ENCODE measurements at regions not wholly inside any gene's neighbourhood (a gene's known extent, or its start where the extent isn't known, plus 50 kb on each side); places are given as distances from the start of the nearest gene placed in this dataset.

- no CpG with 5 or more reads among the region's 5 CpGs for WGBS (ENCODE audit: insufficient coverage, low lambda C conversion rate)
- DNase-seq, result no peak
Measured at GRCh38 chr15:69858456-69858855, 239.3 kb downstream of the TLE3 start.

GRCh38 chr15:69859866-69860265 lies 237.9 kb downstream of the TLE3 start:
- H3K4me3 ChIP-seq (ENCODE audit: low read length), result no peak overlapping the region
- no peak overlapping the region for H3K27ac ChIP-seq (ENCODE audit: low read length)
- no CpG with 5 or more reads among the region's 5 CpGs for WGBS (ENCODE audit: insufficient coverage, low lambda C conversion rate)
- H3K36me3 ChIP-seq (ENCODE audit: control insufficient read depth, insufficient read depth, low read length), result no peaks in the 10 kb centered on the region
- no peaks in the 10 kb centered on the region for H3K9me3 ChIP-seq (ENCODE audit: control insufficient read depth, low read depth, low read length)
- DNase-seq, result no peak
- peaks cover 3% of the 10 kb centered on the region for H3K27me3 ChIP-seq (ENCODE audit: control insufficient read depth, insufficient read depth, low read length)
- no peaks in the 10 kb centered on the region for H3K4me1 ChIP-seq (ENCODE audit: control insufficient read depth, insufficient read depth, low read length)

More at GRCh38 chr15:69858456-69858855, 239.3 kb downstream of the TLE3 start:
- Histone ChIP-seq H3K27me3 (ENCODE audit: control insufficient read depth, insufficient read depth, low read length) (peaks cover 3% of the 10 kb centered on the region), H3K36me3 (ENCODE audit: control insufficient read depth, insufficient read depth, low read length) (no peaks in the 10 kb centered on the region), H3K9me3 (ENCODE audit: control insufficient read depth, low read depth, low read length) (no peaks in the 10 kb centered on the region), H3K4me3 (ENCODE audit: low read length) (no peak overlapping the region), H3K27ac (ENCODE audit: low read length) (no peak overlapping the region), H3K4me1 (ENCODE audit: control insufficient read depth, insufficient read depth, low read length) (no peaks in the 10 kb centered on the region)

GRCh38 chr15:69860321-69860720 lies 237.4 kb downstream of the TLE3 start:
- peaks cover 3% of the 10 kb centered on the region for H3K27me3 ChIP-seq (ENCODE audit: control insufficient read depth, insufficient read depth, low read length)
- H3K27ac ChIP-seq (ENCODE audit: low read length), result no peak overlapping the region
- no peaks in the 10 kb centered on the region for H3K9me3 ChIP-seq (ENCODE audit: control insufficient read depth, low read depth, low read length)
- no peak for DNase-seq
- H3K36me3 ChIP-seq (ENCODE audit: control insufficient read depth, insufficient read depth, low read length), result no peaks in the 10 kb centered on the region
- 100% methylated on average over 2 of the region's 7 CpGs for WGBS (ENCODE audit: insufficient coverage, low lambda C conversion rate)
- no peak overlapping the region for H3K4me3 ChIP-seq (ENCODE audit: low read length)
- no peaks in the 10 kb centered on the region for H3K4me1 ChIP-seq (ENCODE audit: control insufficient read depth, insufficient read depth, low read length)

- no peaks in the 10 kb centered on the region for H3K4me1 ChIP-seq (ENCODE audit: control insufficient read depth, insufficient read depth, low read length)
- no peak overlapping the region for H3K27ac ChIP-seq (ENCODE audit: low read length)
- peaks cover 3% of the 10 kb centered on the region for H3K27me3 ChIP-seq (ENCODE audit: control insufficient read depth, insufficient read depth, low read length)
- no peak for DNase-seq
- H3K36me3 ChIP-seq (ENCODE audit: control insufficient read depth, insufficient read depth, low read length), result no peaks in the 10 kb centered on the region
- H3K9me3 ChIP-seq (ENCODE audit: control insufficient read depth, low read depth, low read length), result no peaks in the 10 kb centered on the region
- no peak overlapping the region for H3K4me3 ChIP-seq (ENCODE audit: low read length)
- WGBS (ENCODE audit: insufficient coverage, low lambda C conversion rate), result no CpG with 5 or more reads among the region's 9 CpGs
Measured at GRCh38 chr15:69860921-69861320, 236.8 kb downstream of the TLE3 start.

GRCh38 chr15:69861331-69862171 lies 236.2 kb downstream of the TLE3 start:
- Histone ChIP-seq H3K4me3 (ENCODE audit: low read length) (no peak overlapping the region), H3K4me1 (ENCODE audit: control insufficient read depth, insufficient read depth, low read length) (no peaks in the 10 kb centered on the region), H3K9me3 (ENCODE audit: control insufficient read depth, low read depth, low read length) (no peaks in the 10 kb centered on the region), H3K27me3 (ENCODE audit: control insufficient read depth, insufficient read depth, low read length) (peaks cover 3% of the 10 kb centered on the region), H3K36me3 (ENCODE audit: control insufficient read depth, insufficient read depth, low read length) (no peaks in the 10 kb centered on the region), H3K27ac (ENCODE audit: low read length) (no peak overlapping the region)
- DNase-seq, result no peak
- WGBS (ENCODE audit: insufficient coverage, low lambda C conversion rate), result no CpG with 5 or more reads among the region's 8 CpGs

- H3K9me3 ChIP-seq (ENCODE audit: control insufficient read depth, low read depth, low read length), result no peaks in the 10 kb centered on the region
- no peaks in the 10 kb centered on the region for H3K4me1 ChIP-seq (ENCODE audit: control insufficient read depth, insufficient read depth, low read length)
- H3K27ac ChIP-seq (ENCODE audit: low read length), result no peak overlapping the region
- DNase-seq, result no peak
- H3K4me3 ChIP-seq (ENCODE audit: low read length), result no peak overlapping the region
- H3K36me3 ChIP-seq (ENCODE audit: control insufficient read depth, insufficient read depth, low read length), result no peaks in the 10 kb centered on the region
- peaks cover 3% of the 10 kb centered on the region for H3K27me3 ChIP-seq (ENCODE audit: control insufficient read depth, insufficient read depth, low read length)
- WGBS (ENCODE audit: insufficient coverage, low lambda C conversion rate), result no CpG with 5 or more reads among the region's 4 CpGs
Measured at GRCh38 chr15:69862540-69862939, 235.2 kb downstream of the TLE3 start.

GRCh38 chr15:69863446-69863845 lies 234.3 kb downstream of the TLE3 start:
- Histone ChIP-seq H3K27ac (ENCODE audit: low read length) (no peak overlapping the region), H3K36me3 (ENCODE audit: control insufficient read depth, insufficient read depth, low read length) (no peaks in the 10 kb centered on the region), H3K4me1 (ENCODE audit: control insufficient read depth, insufficient read depth, low read length) (no peaks in the 10 kb centered on the region), H3K4me3 (ENCODE audit: low read length) (no peak overlapping the region), H3K9me3 (ENCODE audit: control insufficient read depth, low read depth, low read length) (no peaks in the 10 kb centered on the region), H3K27me3 (ENCODE audit: control insufficient read depth, insufficient read depth, low read length) (peaks cover 3% of the 10 kb centered on the region)
- DNase-seq, result no peak
- no CpG with 5 or more reads among the region's 2 CpGs for WGBS (ENCODE audit: insufficient coverage, low lambda C conversion rate)

GRCh38 chr15:69865369-69865768 lies 232.3 kb downstream of the TLE3 start:
- Histone ChIP-seq H3K27me3 (ENCODE audit: control insufficient read depth, insufficient read depth, low read length) (peaks cover 3% of the 10 kb centered on the region), H3K36me3 (ENCODE audit: control insufficient read depth, insufficient read depth, low read length) (no peaks in the 10 kb centered on the region), H3K9me3 (ENCODE audit: control insufficient read depth, low read depth, low read length) (no peaks in the 10 kb centered on the region), H3K4me3 (ENCODE audit: low read length) (no peak overlapping the region), H3K4me1 (ENCODE audit: control insufficient read depth, insufficient read depth, low read length) (no peaks in the 10 kb centered on the region), H3K27ac (ENCODE audit: low read length) (no peak overlapping the region)
- no peak for DNase-seq
- no CpG with 5 or more reads among the region's 3 CpGs for WGBS (ENCODE audit: insufficient coverage, low lambda C conversion rate)

GRCh38 chr15:69868756-69869155 lies 229.0 kb downstream of the TLE3 start:
- 86% methylated on average over 3 of the region's 3 CpGs for WGBS (ENCODE audit: insufficient coverage, low lambda C conversion rate)

GRCh38 chr15:69869291-69869690 lies 228.4 kb downstream of the TLE3 start:
- no peaks in the 10 kb centered on the region for H3K9me3 ChIP-seq (ENCODE audit: control insufficient read depth, low read depth, low read length)
- H3K4me3 ChIP-seq (ENCODE audit: low read length), result no peak overlapping the region
- DNase-seq, result peak; percentile 7 to 46
- H3K27me3 ChIP-seq (ENCODE audit: control insufficient read depth, insufficient read depth, low read length), result no peaks in the 10 kb centered on the region
- H3K36me3 ChIP-seq (ENCODE audit: control insufficient read depth, insufficient read depth, low read length), result no peaks in the 10 kb centered on the region
- WGBS (ENCODE audit: insufficient coverage, low lambda C conversion rate), result no CpG with 5 or more reads among the region's 2 CpGs
- no peak overlapping the region for H3K27ac ChIP-seq (ENCODE audit: low read length)
- H3K4me1 ChIP-seq (ENCODE audit: control insufficient read depth, insufficient read depth, low read length), result no peaks in the 10 kb centered on the region

More at GRCh38 chr15:69868756-69869155, 229.0 kb downstream of the TLE3 start:
- Histone ChIP-seq H3K36me3 (ENCODE audit: control insufficient read depth, insufficient read depth, low read length) (no peaks in the 10 kb centered on the region), H3K27ac (ENCODE audit: low read length) (no peak overlapping the region), H3K27me3 (ENCODE audit: control insufficient read depth, insufficient read depth, low read length) (no peaks in the 10 kb centered on the region), H3K4me1 (ENCODE audit: control insufficient read depth, insufficient read depth, low read length) (no peaks in the 10 kb centered on the region), H3K4me3 (ENCODE audit: low read length) (no peak overlapping the region), H3K9me3 (ENCODE audit: control insufficient read depth, low read depth, low read length) (no peaks in the 10 kb centered on the region)
- no peak for DNase-seq
